ENCODE measurements at regions not wholly inside any gene's neighbourhood (a gene's known extent, or its start where the extent isn't known, plus 50 kb on each side); places are given as distances from the start of the nearest gene placed in this dataset.

DNA sequence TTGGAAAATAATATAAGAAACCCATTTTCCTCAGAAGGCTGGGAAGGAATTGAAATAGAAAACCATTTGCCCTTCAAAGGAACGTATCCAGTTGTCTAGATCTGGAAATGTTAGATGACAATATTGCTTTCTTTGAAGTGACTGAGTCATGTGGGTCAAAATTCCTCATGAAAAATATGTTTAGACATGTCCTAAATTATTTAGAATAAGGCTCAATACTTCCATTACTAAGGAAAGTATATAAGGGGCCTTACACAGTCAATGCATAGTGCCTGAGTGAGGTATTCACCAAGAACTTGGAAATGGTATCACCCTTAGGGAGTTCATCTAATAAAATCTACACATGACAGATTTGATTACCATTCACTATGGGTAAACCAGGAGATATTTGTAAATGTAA is 619.8 kb upstream of the KCNMB2 start:
- Histone ChIP-seq H3K4me2 (ENCODE audit: low read depth, low read length, poor library complexity, severe bottlenecking) (no peak overlapping the region), H3K36me3 (ENCODE audit: insufficient read depth, low read length) (no peaks in the 10 kb centered on the region), H3K4me3 (ENCODE audit: low read length, poor library complexity, severe bottlenecking) (no peak overlapping the region), H2AFZ (ENCODE audit: low read length) (no peak overlapping the region), H3K27me3 (ENCODE audit: insufficient read depth, low read length, poor library complexity, severe bottlenecking) (no peaks in the 10 kb centered on the region), H3K79me2 (ENCODE audit: insufficient read depth, low read length) (no peaks in the 10 kb centered on the region), H3K9me2 (replicated peaks; ENCODE audit: low read depth, low read length) (no peaks in the 10 kb centered on the region), H3K4me1 (ENCODE audit: insufficient read depth, low read length, poor library complexity, severe bottlenecking) (peaks cover 6% of the 10 kb centered on the region), H3F3A (ENCODE audit: low read depth) (no peaks in the 10 kb centered on the region), H4K20me1 (ENCODE audit: insufficient read depth, low read length, poor library complexity, severe bottlenecking) (no peaks in the 10 kb centered on the region), H3K9me3 (ENCODE audit: insufficient read depth, low read depth, low read length) (no peaks in the 10 kb centered on the region), H3K9ac (ENCODE audit: low read depth, low read length, poor library complexity, severe bottlenecking) (no peak overlapping the region)
- TF ChIP-seq, protein P1, sequence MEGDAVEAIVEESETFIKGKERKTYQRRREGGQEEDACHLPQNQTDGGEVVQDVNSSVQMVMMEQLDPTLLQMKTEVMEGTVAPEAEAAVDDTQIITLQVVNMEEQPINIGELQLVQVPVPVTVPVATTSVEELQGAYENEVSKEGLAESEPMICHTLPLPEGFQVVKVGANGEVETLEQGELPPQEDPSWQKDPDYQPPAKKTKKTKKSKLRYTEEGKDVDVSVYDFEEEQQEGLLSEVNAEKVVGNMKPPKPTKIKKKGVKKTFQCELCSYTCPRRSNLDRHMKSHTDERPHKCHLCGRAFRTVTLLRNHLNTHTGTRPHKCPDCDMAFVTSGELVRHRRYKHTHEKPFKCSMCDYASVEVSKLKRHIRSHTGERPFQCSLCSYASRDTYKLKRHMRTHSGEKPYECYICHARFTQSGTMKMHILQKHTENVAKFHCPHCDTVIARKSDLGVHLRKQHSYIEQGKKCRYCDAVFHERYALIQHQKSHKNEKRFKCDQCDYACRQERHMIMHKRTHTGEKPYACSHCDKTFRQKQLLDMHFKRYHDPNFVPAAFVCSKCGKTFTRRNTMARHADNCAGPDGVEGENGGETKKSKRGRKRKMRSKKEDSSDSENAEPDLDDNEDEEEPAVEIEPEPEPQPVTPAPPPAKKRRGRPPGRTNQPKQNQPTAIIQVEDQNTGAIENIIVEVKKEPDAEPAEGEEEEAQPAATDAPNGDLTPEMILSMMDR (conservative IDR thresholded peaks at IDR 0.05; ENCODE audit: low read length), result no peak
- TF ChIP-seq EZH2phosphoT487 (IDR thresholded peaks at IDR 0.05; ENCODE audit: borderline replicate concordance), result no peak

DNA sequence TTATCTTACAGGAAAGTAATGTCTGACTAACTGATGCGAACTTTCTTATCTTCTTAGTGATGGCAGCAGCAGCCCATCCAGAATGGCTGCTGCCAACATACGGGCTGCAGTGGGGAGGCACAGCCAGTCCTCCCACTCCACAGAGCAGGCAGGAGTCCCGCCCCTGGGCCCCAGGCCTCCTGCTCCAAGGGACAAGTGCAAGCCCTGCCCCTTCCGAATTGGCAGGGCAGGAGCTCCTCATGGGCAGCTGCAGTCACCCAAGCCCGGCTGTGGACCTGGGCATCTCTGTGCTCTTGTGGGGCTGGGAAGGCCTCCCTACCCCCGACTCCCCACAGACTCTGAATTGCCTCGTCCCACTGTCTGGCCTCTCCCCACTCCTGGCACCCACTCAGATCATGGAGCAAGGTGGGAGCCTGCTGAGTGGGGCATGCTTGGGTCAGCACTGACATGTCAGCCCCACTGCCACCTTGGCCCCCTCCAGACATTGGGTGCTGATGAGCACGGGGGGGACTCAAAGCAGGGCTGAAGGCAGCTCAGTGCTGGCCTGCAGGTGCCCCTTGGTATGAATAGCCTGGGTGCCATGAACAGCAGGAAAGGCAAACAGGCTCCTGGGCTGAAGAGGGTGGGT is 618.9 kb upstream of the KCNMB2 start:
- Histone ChIP-seq H3K9me2 (replicated peaks; ENCODE audit: low read depth, low read length) (no peaks in the 10 kb centered on the region), H4K20me1 (ENCODE audit: insufficient read depth, low read length, poor library complexity, severe bottlenecking) (no peaks in the 10 kb centered on the region), H3K4me2 (ENCODE audit: low read depth, low read length, poor library complexity, severe bottlenecking) (no peak overlapping the region), H3K36me3 (ENCODE audit: insufficient read depth, low read length) (no peaks in the 10 kb centered on the region), H3K27me3 (ENCODE audit: insufficient read depth, low read length, poor library complexity, severe bottlenecking) (no peaks in the 10 kb centered on the region), H3K4me1 (ENCODE audit: insufficient read depth, low read length, poor library complexity, severe bottlenecking) (peaks cover 6% of the 10 kb centered on the region), H2AFZ (ENCODE audit: low read length) (no peak overlapping the region), H3K79me2 (ENCODE audit: insufficient read depth, low read length) (no peaks in the 10 kb centered on the region), H3F3A (ENCODE audit: low read depth) (no peaks in the 10 kb centered on the region), H3K4me3 (ENCODE audit: low read length, poor library complexity, severe bottlenecking) (no peak overlapping the region), H3K9ac (ENCODE audit: low read depth, low read length, poor library complexity, severe bottlenecking) (no peak overlapping the region), H3K9me3 (ENCODE audit: insufficient read depth, low read depth, low read length) (no peaks in the 10 kb centered on the region)
- TF ChIP-seq, protein P1 (conservative IDR thresholded peaks at IDR 0.05; ENCODE audit: low read length), result no peak
- no peak for TF ChIP-seq EZH2phosphoT487 (IDR thresholded peaks at IDR 0.05; ENCODE audit: borderline replicate concordance)

DNA sequence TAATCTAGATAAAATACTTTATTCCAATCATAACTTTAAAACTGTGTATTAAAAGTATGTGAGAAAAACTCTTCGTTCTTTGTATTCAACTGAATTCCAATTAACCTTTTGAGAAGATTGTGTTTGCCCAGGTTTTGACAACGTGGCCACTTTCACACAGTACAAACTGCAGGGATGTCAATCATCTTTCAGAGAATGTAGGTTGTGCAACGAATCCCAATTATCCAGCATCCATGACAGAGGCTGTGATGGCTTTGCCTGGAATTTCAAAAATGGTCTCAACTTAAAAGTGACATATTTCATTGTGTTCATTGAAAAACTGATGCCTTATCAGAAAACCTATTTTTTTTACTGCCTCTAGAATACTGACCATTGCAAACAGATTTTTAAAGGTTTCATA is 615.1 kb upstream of the KCNMB2 start:
- Histone ChIP-seq H2AFZ (ENCODE audit: low read length) (no peak overlapping the region), H3K27me3 (ENCODE audit: insufficient read depth, low read length, poor library complexity, severe bottlenecking) (no peaks in the 10 kb centered on the region), H3K9me3 (ENCODE audit: insufficient read depth, low read depth, low read length) (no peaks in the 10 kb centered on the region), H3K36me3 (ENCODE audit: insufficient read depth, low read length) (no peaks in the 10 kb centered on the region), H3K9ac (ENCODE audit: low read depth, low read length, poor library complexity, severe bottlenecking) (no peak overlapping the region), H4K20me1 (ENCODE audit: insufficient read depth, low read length, poor library complexity, severe bottlenecking) (no peaks in the 10 kb centered on the region), H3K79me2 (ENCODE audit: insufficient read depth, low read length) (no peaks in the 10 kb centered on the region), H3K9me2 (replicated peaks; ENCODE audit: low read depth, low read length) (no peaks in the 10 kb centered on the region), H3K4me2 (ENCODE audit: low read depth, low read length, poor library complexity, severe bottlenecking) (no peak overlapping the region), H3K4me1 (ENCODE audit: insufficient read depth, low read length, poor library complexity, severe bottlenecking) (no peaks in the 10 kb centered on the region), H3K4me3 (ENCODE audit: low read length, poor library complexity, severe bottlenecking) (no peak overlapping the region), H3F3A (ENCODE audit: low read depth) (no peaks in the 10 kb centered on the region)
- no peak for TF ChIP-seq EZH2phosphoT487 (IDR thresholded peaks at IDR 0.05; ENCODE audit: borderline replicate concordance)
- TF ChIP-seq, protein P1 (conservative IDR thresholded peaks at IDR 0.05; ENCODE audit: low read length), result no peak

All from Loucy (cell line).